ENCODE measurements at regions not wholly inside any gene's neighbourhood (a gene's known extent, or its start where the extent isn't known, plus 50 kb on each side); places are given as distances from the start of the nearest gene placed in this dataset.

- no peaks in the 10 kb centered on the region for H3K36me3 Mint-ChIP-seq
- H3K27ac Mint-ChIP-seq = no peak overlapping the region
- H3K4me1 Mint-ChIP-seq (ENCODE audit: low read depth in 2 of 2) = no peaks in the 10 kb centered on the region
- ATAC-seq = no peak
- no peak for DNase-seq (ENCODE audit: low spot score)
- H3K4me3 Mint-ChIP-seq = no peak overlapping the region
- H3K27me3 Mint-ChIP-seq = peaks cover 0 to 6% of the 10 kb centered on the region in 2 donors
- no peaks in the 10 kb centered on the region for H3K9me3 Mint-ChIP-seq
Measured at GRCh38 chr14:56394826-56395530, 184.6 kb upstream of the TMEM260 start.

DNA sequence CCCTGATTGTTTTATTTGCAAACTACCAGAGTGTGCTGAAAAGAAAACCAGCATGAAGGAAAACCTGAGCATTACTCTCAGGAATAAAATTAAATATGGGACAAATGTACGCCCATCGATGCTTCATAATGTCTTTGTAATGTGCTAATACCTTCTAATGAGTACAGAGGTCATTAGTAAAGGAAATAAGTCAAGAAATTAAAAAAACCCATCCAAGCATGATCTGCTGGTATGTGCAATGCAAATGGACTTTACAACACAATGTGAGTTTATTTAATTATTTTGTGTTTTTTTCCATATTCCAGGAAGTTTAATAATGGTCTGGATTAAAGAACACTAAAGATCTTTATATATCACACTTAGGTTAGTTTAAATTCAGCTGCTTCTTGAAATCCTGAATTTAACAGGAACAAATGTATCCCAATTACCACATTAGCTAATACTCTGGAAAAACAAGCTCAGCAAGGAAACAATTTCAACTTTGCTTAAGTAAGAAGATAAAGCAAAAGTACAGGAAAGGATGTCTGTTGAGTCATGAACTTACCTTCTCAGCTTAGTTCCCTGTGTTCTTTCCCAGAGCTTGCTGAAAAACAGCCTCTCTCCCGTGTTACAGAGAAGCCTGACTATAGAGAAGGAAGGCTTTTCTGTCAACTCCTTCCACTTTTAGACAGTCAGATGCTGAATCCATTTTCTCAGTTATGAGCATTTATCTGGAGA lies 179.3 kb upstream of the TMEM260 start:
- Mint-ChIP-seq H3K4me3 (no peak overlapping the region), H3K4me1 (ENCODE audit: low read depth in 2 of 2) (no peaks in the 10 kb centered on the region), H3K36me3 (no peaks in the 10 kb centered on the region), H3K27ac (no peak overlapping the region), H3K27me3 (no peaks in the 10 kb centered on the region), H3K9me3 (peaks cover 3% of the 10 kb centered on the region)
- no peak for ATAC-seq
- DNase-seq (ENCODE audit: low spot score) = no peak

GRCh38 chr14:56412468-56413434 lies 166.8 kb upstream of the TMEM260 start:
- peaks cover 23 to 48% of the 10 kb centered on the region in 2 donors for H3K27me3 Mint-ChIP-seq
- H3K36me3 Mint-ChIP-seq = peaks cover 14% of the 10 kb centered on the region
- H3K4me3 Mint-ChIP-seq = peak overlapping the region; percentile 14
- H3K27ac Mint-ChIP-seq = no peak overlapping the region
- no peak for ATAC-seq
- H3K4me1 Mint-ChIP-seq (ENCODE audit: low read depth in 2 of 2) = peaks cover 11 to 13% of the 10 kb centered on the region in 2 donors
- no peaks in the 10 kb centered on the region for H3K9me3 Mint-ChIP-seq
- DNase-seq (ENCODE audit: low spot score) = no peak

DNA sequence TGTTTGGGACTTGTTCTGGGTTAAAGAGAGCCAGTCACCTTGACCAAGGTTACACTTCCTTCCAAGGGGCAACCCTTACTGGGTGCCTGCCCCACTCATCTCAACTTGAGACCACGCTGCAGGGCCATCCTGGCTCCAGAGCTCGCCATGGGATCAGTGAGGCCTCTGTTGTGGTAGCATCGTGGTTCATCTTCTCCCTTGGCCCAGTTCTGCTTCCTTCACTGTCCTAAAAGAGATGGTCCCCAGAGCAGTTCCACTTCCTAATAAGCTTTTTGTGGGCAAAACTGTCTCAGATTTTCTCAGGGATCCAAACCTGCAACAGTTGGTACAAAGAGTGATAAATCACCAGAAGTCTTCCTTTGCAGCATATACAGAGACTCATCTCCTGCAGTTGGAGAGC lies 165.9 kb upstream of the TMEM260 start:
- H3K27me3 Mint-ChIP-seq = peaks cover 18 to 38% of the 10 kb centered on the region in 2 donors
- DNase-seq (ENCODE audit: low spot score) = no peak
- no peaks in the 10 kb centered on the region for H3K9me3 Mint-ChIP-seq
- peaks cover 14% of the 10 kb centered on the region for H3K36me3 Mint-ChIP-seq
- H3K4me3 Mint-ChIP-seq = no peak overlapping the region
- peaks cover 11 to 13% of the 10 kb centered on the region in 2 donors for H3K4me1 Mint-ChIP-seq (ENCODE audit: low read depth in 2 of 2)
- H3K27ac Mint-ChIP-seq = no peak overlapping the region
- no peak for ATAC-seq

GRCh38 chr14:56414236-56414635 lies 165.4 kb upstream of the TMEM260 start:
- Mint-ChIP-seq H3K27me3 (peaks cover 15 to 38% of the 10 kb centered on the region in 2 donors), H3K27ac (no peak overlapping the region), H3K4me3 (no peak overlapping the region), H3K9me3 (no peaks in the 10 kb centered on the region), H3K36me3 (peaks cover 14% of the 10 kb centered on the region), H3K4me1 (ENCODE audit: low read depth in 2 of 2) (peaks cover 11 to 13% of the 10 kb centered on the region in 2 donors)
- no peak for DNase-seq (ENCODE audit: low spot score)
- ATAC-seq = no peak

DNA sequence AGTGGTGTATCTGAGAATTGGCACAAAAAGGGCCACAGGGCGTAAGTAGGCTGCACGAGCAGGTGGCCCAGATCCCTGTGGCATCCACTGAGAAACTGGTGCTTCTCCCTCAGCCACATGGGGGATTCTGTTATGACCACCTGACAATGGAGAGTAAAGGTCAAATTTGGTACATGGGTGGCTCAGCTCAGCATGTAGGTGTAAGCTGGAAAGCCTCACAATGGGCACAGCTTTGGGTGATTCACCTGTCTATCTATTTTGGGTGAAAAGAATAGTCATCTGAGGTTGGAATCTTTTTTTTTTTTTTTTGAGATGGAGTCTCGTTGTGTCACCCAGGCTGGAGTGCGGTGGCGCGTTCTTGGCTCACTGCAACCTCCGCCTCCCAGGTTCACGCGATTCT lies 163.4 kb upstream of the TMEM260 start:
- Mint-ChIP-seq H3K4me3 (no peak overlapping the region), H3K4me1 (ENCODE audit: low read depth in 2 of 2) (peaks cover 11 to 13% of the 10 kb centered on the region in 2 donors), H3K36me3 (no peaks in the 10 kb centered on the region), H3K27ac (no peak overlapping the region), H3K27me3 (peaks cover 16 to 39% of the 10 kb centered on the region in 2 donors), H3K9me3 (no peaks in the 10 kb centered on the region)
- DNase-seq (ENCODE audit: low spot score) = no peak
- no peak for ATAC-seq

DNA sequence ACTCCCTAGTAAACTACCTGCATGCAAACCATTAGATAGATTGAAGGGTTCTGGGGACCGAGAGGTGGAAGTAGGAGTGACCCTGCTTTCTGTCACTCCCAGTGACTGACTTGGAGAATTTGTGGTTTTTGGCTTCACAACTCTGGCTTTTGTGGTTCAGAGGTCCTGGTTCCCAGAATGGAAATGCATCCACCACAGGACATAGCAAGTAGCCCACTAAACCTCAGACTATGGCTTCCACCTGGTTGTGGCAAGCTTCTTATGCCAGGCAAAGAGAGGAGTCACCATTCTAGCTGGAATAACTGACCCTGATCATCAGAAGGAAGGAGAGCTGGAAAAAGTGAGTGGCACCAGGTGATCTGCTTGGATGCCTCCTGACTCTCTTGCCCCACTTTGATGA lies 162.4 kb upstream of the TMEM260 start:
- peaks cover 16 to 34% of the 10 kb centered on the region in 2 donors for H3K27me3 Mint-ChIP-seq
- DNase-seq (ENCODE audit: low spot score) (no peak), ATAC-seq (peak; percentile 26 to 50)
- H3K4me3 Mint-ChIP-seq = no peak overlapping the region
- peaks cover 11 to 13% of the 10 kb centered on the region in 2 donors for H3K4me1 Mint-ChIP-seq (ENCODE audit: low read depth in 2 of 2)
- H3K9me3 Mint-ChIP-seq = no peaks in the 10 kb centered on the region
- no peaks in the 10 kb centered on the region for H3K36me3 Mint-ChIP-seq
- H3K27ac Mint-ChIP-seq = no peak overlapping the region

- no peak for ATAC-seq
- Mint-ChIP-seq H3K36me3 (no peaks in the 10 kb centered on the region), H3K27ac (no peak overlapping the region), H3K4me3 (no peak overlapping the region), H3K9me3 (no peaks in the 10 kb centered on the region), H3K27me3 (peaks cover 18 to 25% of the 10 kb centered on the region in 2 donors), H3K4me1 (ENCODE audit: low read depth in 2 of 2) (peaks cover 5 to 7% of the 10 kb centered on the region in 2 donors)
- DNase-seq (ENCODE audit: low spot score) = no peak
Measured at GRCh38 chr14:56419750-56420149, 159.8 kb upstream of the TMEM260 start.

DNA sequence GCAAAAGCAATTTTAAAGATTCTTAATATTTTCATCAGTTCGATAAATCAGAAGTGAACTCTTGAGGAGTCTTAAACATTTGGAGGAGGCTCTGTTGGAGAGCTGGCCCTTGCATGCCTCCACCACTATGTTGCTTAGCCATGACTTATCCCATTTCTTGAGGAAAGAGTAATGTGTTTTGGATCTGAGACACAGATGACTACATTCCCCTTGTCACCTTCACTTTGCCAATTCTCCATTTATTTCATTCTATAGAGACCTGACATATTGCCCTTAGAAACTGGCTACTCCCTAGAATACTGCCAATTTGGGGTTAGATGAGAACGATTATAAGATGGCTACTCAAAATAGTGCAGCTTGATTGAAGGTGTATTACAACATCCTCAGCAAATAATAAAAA lies 157.4 kb upstream of the TMEM260 start:
- peaks cover 3% of the 10 kb centered on the region in 2 donors for H3K4me1 Mint-ChIP-seq (ENCODE audit: low read depth in 2 of 2)
- no peaks in the 10 kb centered on the region for H3K9me3 Mint-ChIP-seq
- H3K36me3 Mint-ChIP-seq = no peaks in the 10 kb centered on the region
- no peak for ATAC-seq
- no peak overlapping the region for H3K27ac Mint-ChIP-seq
- no peak for DNase-seq (ENCODE audit: low spot score)
- no peak overlapping the region for H3K4me3 Mint-ChIP-seq
- H3K27me3 Mint-ChIP-seq = peaks cover 17 to 23% of the 10 kb centered on the region in 2 donors

- no peaks in the 10 kb centered on the region for H3K36me3 Mint-ChIP-seq
- peaks cover 13 to 20% of the 10 kb centered on the region in 2 donors for H3K27me3 Mint-ChIP-seq
- no peak overlapping the region for H3K4me3 Mint-ChIP-seq
- no peak for DNase-seq (ENCODE audit: low spot score)
- H3K27ac Mint-ChIP-seq = no peak overlapping the region
- H3K9me3 Mint-ChIP-seq = no peaks in the 10 kb centered on the region
- no peaks in the 10 kb centered on the region for H3K4me1 Mint-ChIP-seq (ENCODE audit: low read depth in 2 of 2)
- peak in 1 of 2 donors; percentile 51 for ATAC-seq
Measured at GRCh38 chr14:56422703-56423213, 156.8 kb upstream of the TMEM260 start.

DNA sequence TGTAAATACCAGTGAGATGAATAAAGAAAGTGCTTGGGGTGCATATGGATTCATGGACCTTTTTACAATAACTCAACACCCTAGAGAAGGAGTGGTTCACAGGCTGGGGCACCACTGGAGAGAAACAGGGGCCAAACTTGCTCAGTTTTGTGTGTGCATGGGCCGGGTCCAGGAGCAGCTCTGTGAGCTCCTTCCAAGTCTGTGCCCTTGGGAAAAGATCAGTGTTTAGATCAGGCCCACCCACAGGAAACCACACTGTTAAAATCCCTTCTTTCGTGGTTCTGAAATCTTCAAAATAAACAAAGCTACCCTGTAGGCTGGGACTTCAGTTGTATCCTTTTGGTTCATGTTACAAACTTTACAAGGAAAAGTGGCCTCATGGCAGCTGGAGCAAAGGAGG lies 156.1 kb upstream of the TMEM260 start:
- no peaks in the 10 kb centered on the region for H3K9me3 Mint-ChIP-seq
- no peak for DNase-seq (ENCODE audit: low spot score)
- H3K27ac Mint-ChIP-seq = no peak overlapping the region
- peaks cover 11 to 20% of the 10 kb centered on the region in 2 donors for H3K27me3 Mint-ChIP-seq
- H3K4me1 Mint-ChIP-seq (ENCODE audit: low read depth in 2 of 2) = no peaks in the 10 kb centered on the region
- H3K4me3 Mint-ChIP-seq = no peak overlapping the region
- H3K36me3 Mint-ChIP-seq = no peaks in the 10 kb centered on the region
- no peak for ATAC-seq

DNA sequence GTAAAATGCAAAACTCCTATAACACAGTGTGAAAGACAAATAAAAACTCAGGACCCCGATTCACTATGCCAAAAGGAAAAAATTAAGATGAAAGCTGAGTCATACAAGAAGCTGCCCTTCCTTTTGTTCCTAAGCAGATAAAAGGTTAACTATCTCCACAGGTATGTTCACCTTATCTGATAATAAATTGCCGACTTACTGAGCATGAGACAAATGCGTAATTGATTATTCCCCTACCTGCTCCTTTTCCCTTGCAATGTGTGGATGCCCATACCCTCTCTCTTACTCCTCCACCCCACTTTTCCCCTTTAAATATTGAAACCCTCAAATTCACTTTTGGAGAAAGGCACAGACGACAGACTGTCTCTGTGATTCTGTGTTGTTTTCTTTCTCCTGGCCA lies 148.6 kb upstream of the TMEM260 start:
- no peaks in the 10 kb centered on the region for H3K4me1 Mint-ChIP-seq (ENCODE audit: low read depth in 2 of 2)
- DNase-seq (ENCODE audit: low spot score) (no peak), ATAC-seq (no peak)
- no peaks in the 10 kb centered on the region for H3K9me3 Mint-ChIP-seq
- no peaks in the 10 kb centered on the region for H3K36me3 Mint-ChIP-seq
- H3K27me3 Mint-ChIP-seq = peaks cover 11 to 40% of the 10 kb centered on the region in 2 donors
- no peak overlapping the region for H3K27ac Mint-ChIP-seq
- no peak overlapping the region for H3K4me3 Mint-ChIP-seq

GRCh38 chr14:56449670-56450213 lies 129.9 kb upstream of the TMEM260 start:
- no peak for ATAC-seq
- Mint-ChIP-seq H3K27ac (no peak overlapping the region), H3K4me3 (no peak overlapping the region), H3K36me3 (peaks cover 6% of the 10 kb centered on the region), H3K9me3 (no peaks in the 10 kb centered on the region), H3K27me3 (peaks cover 10 to 16% of the 10 kb centered on the region in 2 donors), H3K4me1 (ENCODE audit: low read depth in 2 of 2) (no peaks in the 10 kb centered on the region)
- no peak for DNase-seq (ENCODE audit: low spot score)

All from natural killer cell treated with Interleukin-12 subunit alpha and Interleukin-12 subunit beta and Interleukin-15 and Interleukin-18, amount 100 ng/mL, for 72 hours (primary cell).